GM12864 (cell line): ENCODE measurements at regions not wholly inside any gene's neighbourhood (a gene's known extent, or its start where the extent isn't known, plus 50 kb on each side); places are given as distances from the start of the nearest gene placed in this dataset.
"Not testable (repeated sequence)": the region's sequence is repeated elsewhere in the genome, so short reads cannot be mapped to it uniquely, and the experiment has no call there.

Experiments used
- DNase-seq: peaks from one replicate; pipeline ENCODE4 v3.0.0-alpha.2; 2011; ENCODE audit warnings: low read depth
- H3K4me3 ChIP-seq: 2 replicates; pipeline ENCODE4 v1.5.1; 2011; ENCODE audit warnings: mild to moderate bottlenecking, low read depth, low read length, control low read depth

GRCh38 chr21:5013455-5014304 lies 5507.7 kb upstream of the TPTE start:
- DNase-seq, H3K4me3 ChIP-seq: not testable (repeated sequence)

- H3K4me3 ChIP-seq, DNase-seq: not testable (repeated sequence)
These were observed 5506.2 kb upstream of the TPTE start for GRCh38 chr21:5015187-5015586.

GRCh38 chr21:5019120-5019519 lies 5502.3 kb upstream of the TPTE start:
- H3K4me3 ChIP-seq, DNase-seq: not testable (repeated sequence)

GRCh38 chr21:5021815-5022214 lies 5499.6 kb upstream of the TPTE start:
- not testable (repeated sequence) for H3K4me3 ChIP-seq, DNase-seq

- DNase-seq, H3K4me3 ChIP-seq: not testable (repeated sequence)
These were observed 5499.1 kb upstream of the TPTE start for GRCh38 chr21:5022254-5022653.

GRCh38 chr21:5022748-5023147 lies 5498.6 kb upstream of the TPTE start:
- H3K4me3 ChIP-seq, DNase-seq: not testable (repeated sequence)

- H3K4me3 ChIP-seq, DNase-seq: not testable (repeated sequence)
These were observed 5486.2 kb upstream of the TPTE start for GRCh38 chr21:5035147-5035546.

GRCh38 chr21:5035587-5035986 lies 5485.8 kb upstream of the TPTE start:
- not testable (repeated sequence) for DNase-seq, H3K4me3 ChIP-seq

GRCh38 chr21:5037606-5038331 lies 5483.6 kb upstream of the TPTE start:
- H3K4me3 ChIP-seq, DNase-seq: not testable (repeated sequence)

- not testable (repeated sequence) for DNase-seq, H3K4me3 ChIP-seq
These were observed 5481.5 kb upstream of the TPTE start for GRCh38 chr21:5039926-5040325.

- not testable (repeated sequence) for DNase-seq, H3K4me3 ChIP-seq
These were observed 5478.8 kb upstream of the TPTE start for GRCh38 chr21:5042583-5042982.

GRCh38 chr21:5044812-5045211 lies 5476.6 kb upstream of the TPTE start:
- H3K4me3 ChIP-seq, DNase-seq: not testable (repeated sequence)

- DNase-seq, H3K4me3 ChIP-seq: not testable (repeated sequence)
These were observed 5469.9 kb upstream of the TPTE start for GRCh38 chr21:5051303-5052018.

GRCh38 chr21:5055027-5055754 lies 5466.2 kb upstream of the TPTE start:
- not testable (repeated sequence) for DNase-seq, H3K4me3 ChIP-seq

- H3K4me3 ChIP-seq, DNase-seq: not testable (repeated sequence)
These were observed 5465.1 kb upstream of the TPTE start for GRCh38 chr21:5055996-5056962.

GRCh38 chr21:5057077-5057476 lies 5464.3 kb upstream of the TPTE start:
- H3K4me3 ChIP-seq, DNase-seq: not testable (repeated sequence)

- DNase-seq, H3K4me3 ChIP-seq: not testable (repeated sequence)
These were observed 5460.9 kb upstream of the TPTE start for GRCh38 chr21:5060364-5061083.
